Superior temporal gyrus (tissue), 1 donor: ENCODE measurements at regions not wholly inside any gene's neighbourhood (a gene's known extent, or its start where the extent isn't known, plus 50 kb on each side); places are given as distances from the start of the nearest gene placed in this dataset.
"Not testable (repeated sequence)": the region's sequence is repeated elsewhere in the genome, so short reads cannot be mapped to it uniquely, and the experiment has no call there.

ENCODE experiments used
- DNase-seq: peaks from one replicate; pipeline ENCODE4 v3.0.0-alpha.2; 2016; ENCODE audit errors: extremely low spot score

GRCh38 chr4:127284236-127284635 is 348.5 kb upstream of the INTU start:
- DNase-seq = no peak

DNA sequence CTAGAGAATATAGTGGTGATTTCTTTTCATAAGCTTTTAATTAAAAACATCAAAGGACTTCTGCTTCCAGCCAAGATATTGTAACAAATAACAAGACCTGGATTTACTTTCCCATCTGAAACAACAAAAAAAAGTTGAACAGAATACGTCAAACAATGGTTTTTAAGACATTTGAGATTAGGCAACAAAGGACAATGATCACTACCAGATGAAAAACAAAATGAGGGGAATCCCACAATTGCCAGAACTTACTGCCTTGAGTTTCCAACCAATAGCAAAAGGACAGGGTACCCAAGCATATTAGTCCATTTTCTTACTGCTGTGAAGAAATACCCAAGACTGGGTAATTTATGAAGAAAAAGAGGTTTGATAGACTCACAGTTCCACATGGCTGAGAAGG is 341.4 kb upstream of the INTU start:
- no peak for DNase-seq

GRCh38 chr4:127293496-127293895 is 339.3 kb upstream of the INTU start:
- DNase-seq = no peak

DNA sequence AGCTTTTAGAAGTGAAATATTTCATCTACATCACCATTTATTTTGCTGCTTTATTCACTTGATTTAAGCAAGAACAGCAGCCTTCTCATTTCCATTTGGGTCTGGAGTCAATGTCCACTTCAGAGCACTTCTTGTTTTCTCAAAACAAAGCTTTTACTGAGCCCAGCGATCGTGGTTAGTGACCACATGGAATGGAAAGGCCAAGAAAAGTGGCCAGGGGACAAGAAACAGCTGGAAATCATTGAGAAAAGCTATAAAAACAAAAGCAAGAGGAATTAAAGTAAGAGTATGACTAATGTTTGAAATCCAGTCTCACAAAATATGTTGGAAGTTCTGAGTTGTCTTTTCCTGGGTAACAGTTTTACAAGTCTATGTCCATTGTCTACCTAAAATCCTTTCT is 328.4 kb upstream of the INTU start:
- no peak for DNase-seq

GRCh38 chr4:127307996-127308395 is 324.8 kb upstream of the INTU start:
- no peak for DNase-seq

DNA sequence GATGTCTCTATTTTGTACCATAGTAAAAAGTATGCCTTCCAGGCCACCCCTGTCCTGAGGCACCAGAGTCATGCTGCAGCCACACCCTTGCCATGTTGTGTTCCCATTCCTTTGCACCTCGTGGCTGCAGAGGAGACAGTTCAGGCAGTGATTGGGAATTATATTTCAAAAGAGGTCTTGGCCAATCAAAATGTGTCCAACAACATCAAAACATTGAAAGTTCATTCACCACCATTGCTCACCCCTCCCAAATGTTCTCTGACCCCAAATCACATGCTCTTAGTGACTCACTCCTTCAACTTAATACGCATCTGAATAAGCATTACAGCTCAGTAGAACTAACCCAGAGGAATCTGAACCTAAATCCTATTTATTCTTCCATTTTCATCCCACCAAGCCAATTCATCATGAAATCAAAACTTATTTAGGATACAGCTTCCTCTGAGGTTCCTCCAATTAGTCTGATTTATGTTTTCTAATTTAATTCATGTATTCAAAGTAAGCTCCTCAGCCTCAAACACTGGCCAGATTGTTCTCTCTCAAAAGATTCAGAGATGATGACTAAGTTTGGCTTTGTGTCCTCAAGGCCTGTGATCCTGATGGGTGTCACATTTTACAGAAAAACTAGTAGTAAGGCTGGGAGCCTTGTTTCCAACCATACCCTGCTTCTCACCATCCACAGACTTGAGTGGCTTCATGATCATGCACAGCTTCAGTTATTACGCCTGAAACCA is 323.2 kb upstream of the INTU start:
- DNase-seq = no peak

DNA sequence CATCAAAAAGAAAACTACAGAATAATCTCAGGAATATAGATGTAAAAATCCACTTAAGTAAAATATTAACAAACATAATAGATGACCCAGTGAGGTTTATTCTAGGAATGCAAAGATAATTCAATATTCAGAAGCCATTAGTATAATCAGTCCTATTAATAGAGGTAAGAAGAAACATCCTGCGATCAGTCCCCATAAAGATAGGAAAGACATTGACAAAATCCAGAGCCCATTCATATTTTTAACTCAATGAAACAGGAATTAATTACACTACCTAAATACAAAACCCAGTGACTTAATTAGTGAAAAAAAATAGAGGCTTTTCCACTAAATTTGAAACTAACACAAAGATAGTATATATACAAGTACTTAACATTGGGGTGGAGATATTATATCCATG is 321.4 kb upstream of the INTU start:
- no peak for DNase-seq

GRCh38 chr4:127311924-127312323 is 320.8 kb upstream of the INTU start:
- DNase-seq = no peak

DNA sequence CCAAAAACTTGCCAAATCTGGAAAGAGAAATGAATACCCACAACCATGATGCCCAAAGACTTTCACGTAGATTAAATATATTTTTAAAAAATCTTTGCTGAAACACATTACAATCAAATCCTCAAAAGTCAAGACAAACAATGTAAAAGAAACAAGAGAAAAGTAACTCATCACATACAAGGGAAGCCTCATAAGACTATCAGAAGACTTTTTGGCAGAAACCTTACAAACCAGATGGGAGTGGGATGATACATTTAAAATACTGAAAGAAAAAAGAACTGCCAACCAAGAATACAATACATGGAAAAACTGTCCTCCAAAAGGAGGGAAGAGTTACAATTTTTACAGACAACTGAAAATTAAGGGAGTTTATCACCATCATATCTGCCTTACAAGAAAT is 319.0 kb upstream of the INTU start:
- DNase-seq = no peak

- DNase-seq = no peak
Measured at GRCh38 chr4:127327491-127327890, 305.3 kb upstream of the INTU start.

DNA sequence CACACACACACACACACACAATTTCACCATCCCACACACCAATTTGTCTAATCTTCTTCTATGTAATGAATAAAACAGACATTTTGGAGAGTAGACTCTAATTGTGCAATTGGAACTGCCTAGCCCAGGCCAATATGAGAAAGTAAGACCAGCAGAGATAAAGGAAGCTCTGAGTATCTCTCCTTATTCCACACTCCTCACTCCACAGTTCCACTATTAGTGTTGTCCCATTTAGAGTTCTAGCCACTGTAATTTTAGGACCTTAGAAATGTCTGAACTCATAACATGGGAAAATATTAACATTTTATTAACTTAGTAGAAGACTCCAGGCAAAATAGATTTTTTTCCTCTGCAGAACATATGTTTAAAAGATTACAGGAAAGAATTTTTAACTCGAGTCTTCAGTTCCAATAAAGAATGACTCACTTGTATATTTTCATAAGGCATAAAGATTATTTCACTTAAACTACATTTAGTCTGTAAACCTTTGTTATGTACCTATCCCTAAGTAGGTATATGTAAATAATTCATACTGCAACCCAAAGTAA is 297.6 kb upstream of the INTU start:
- DNase-seq = no peak

GRCh38 chr4:127335732-127336131 is 297.0 kb upstream of the INTU start:
- DNase-seq = no peak

DNA sequence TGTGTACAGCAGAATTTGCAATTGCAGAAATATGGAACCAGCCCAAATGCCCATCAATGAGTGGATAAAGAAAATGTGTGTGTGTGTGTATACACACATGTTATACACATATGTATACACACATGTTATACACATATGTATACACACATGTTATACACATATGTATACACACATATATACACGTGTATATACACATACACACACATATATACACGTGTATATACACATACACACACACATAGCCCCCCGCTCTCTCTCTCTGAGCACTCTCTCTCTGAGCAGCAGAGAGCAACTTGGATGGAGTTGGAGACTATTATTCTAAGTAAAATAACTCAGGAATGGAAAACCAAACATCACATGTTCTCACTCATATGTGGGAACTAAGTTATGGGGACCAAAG is 289.6 kb upstream of the INTU start:
- DNase-seq = not testable (repeated sequence)

- no peak for DNase-seq
Measured at GRCh38 chr4:127344071-127344470, 288.7 kb upstream of the INTU start.

DNA sequence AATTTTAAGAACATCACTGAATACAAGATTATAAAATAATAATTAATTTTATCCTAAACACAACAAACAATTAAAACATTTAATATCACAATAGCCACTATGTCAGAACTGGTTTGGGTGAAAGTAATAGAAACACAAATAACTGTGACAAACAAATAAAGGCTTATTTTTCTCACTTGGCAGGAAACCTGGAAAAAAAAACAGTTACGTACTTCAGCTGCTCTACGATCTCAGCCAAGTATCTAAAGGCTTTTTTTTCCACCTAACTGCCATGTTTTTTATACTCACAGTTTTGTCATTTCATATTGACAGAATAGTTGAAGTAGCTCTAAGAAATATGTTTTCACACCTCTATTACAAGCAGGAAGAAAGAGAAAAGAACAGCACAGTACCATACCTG is 284.8 kb upstream of the INTU start:
- DNase-seq = no peak

DNA sequence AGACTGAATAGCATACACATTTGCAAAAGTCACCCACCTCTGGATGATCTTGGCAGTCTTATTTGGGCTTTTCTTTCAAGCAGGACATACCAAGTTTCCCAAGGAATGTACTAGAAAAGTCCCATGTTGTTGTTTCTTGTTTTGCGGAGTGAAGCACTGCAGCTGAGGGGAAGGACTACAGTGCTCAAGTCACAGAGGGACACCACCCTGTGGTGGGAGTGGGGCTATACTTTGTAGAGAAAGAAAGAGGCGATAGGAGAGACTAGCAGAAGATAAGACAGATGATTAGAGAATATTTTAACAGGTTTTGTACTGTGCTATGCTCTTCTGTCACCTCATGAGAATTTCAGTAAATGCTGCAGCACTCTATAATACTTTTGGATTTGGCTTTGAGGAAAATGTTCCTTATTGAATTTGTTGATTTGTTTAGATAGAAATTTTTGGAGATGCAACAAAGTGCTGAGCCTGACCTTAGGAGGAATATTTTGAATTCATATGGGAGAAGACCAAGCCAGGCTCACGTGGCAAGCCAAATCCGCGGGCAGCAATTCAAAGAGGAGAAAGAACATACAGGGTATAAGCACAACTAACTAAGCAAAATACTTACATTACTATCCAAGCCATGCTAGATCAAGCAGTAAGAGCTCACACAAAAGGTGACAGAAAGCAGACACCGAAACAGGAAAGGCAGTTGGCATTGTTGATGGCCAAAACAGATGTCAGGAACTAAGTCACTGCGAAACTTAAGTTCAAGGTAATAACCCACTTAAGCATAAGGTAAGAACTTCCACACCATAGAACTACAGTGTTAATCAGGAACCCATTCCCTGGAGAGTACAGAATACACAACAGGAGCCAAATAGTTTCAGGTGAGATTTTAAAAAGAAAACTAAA is 280.3 kb upstream of the INTU start:
- DNase-seq = no peak

DNA sequence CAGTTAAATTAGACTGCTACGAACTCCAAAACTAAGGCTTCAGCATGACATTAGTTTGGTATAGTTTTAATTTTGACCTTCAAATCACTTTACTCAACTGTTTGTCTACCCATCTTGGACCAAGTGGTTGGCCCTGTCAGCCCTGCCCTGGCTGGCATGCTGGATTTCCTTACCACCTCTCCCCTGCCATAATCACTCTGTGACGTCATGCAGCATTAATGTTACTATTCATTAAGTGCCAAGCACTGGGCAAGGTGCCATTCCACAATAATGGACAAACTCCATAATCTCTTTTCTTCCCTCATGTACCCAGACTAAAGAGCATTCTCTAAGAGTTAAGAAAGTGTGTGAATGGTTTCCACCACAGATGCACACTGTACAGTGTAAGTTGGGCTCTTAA is 277.0 kb upstream of the INTU start:
- DNase-seq = no peak

DNA sequence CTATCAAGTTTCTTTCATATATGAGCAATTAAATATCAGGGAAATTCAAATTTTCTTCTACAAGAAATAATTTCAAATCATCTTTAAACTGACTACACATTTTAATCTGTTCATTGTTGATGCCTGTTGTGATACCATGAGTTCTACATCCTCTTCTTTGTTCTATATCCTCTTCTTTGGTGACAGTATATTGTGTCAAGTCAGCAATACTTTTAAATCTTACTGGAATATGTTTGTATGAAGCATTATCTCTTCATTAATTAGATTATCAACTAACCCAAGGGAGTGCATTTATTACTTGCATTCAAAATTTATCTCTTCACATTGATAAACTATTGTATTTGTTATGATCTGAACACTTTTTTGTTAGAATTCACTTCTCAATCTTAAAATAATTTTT is 275.0 kb upstream of the INTU start:
- no peak for DNase-seq

DNA sequence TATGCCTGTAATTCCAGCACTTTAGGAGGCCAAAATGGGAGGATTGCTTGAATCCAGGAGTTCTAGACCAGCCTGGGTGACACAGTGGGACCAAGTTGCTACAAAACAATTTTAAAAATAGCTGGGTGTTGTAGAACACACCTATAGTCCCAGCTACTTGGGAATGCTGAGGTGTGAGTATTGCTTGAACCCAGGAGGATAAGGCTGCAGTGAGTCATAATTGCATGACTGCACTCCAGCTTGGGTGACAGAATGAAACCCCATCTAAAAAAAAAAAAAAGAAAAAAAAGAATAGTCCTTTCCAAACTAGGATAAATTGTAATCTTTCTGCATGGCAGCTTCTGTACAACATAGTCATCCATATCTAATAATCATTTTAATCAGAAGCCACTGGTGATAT is 270.1 kb upstream of the INTU start:
- no peak for DNase-seq

DNA sequence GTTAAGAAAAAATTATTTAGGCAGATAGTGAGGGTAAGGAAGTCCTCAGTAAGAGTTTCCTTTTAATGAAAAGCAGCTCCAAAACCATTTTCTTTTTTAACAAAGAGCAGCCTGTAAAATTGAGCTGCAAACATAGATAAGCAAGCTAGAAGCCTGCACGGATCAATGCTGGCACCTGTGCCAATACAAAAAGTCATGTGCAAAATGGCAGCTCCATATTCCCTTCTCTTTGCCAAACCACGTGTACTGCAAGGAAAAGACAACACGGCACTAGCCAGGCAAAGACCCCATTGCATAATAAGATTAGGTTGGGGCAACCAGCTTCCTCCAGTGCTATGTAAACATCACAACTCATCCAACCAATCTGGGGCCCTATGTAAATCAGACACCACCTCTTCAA is 268.4 kb upstream of the INTU start:
- DNase-seq = no peak

DNA sequence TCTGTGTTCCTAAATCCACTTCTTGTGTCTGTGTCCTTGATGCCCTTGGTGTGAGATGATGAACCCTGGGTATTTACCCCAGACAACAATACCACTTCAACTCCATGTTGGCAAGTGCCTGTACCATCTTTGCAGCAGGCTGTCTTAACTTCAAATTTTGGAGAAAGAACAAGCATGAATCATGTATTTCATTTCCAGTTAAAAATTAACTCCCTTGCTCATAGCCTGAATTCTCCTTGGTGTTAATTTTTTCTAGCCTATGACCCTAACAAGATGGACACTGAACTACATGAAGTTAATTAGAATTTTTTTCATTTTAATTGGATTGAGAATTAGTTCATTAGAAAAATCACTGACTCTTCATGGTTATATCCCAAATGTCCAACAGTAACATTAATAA is 267.8 kb upstream of the INTU start:
- no peak for DNase-seq

DNA sequence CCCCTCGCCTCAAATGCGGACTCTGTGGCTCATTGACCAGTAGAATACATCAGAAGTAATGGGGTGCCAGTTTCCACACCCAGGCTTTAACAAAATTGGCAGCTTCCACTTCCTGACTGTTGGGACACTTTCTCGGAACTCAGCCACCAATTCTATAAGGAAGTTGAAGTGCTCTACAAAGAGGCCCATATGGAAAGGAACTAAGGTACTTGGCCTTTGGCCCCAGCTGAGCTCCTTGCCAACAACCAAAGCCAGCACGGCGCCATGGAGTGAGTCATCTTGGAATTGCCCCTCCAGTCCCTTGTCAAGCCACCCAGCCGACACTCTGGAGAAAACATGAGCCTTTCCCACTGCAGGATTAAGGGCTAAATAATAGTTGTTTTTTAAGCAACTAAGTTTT is 262.2 kb upstream of the INTU start:
- DNase-seq = no peak

GRCh38 chr4:127379499-127379898 is 253.3 kb upstream of the INTU start:
- DNase-seq = no peak
